ENCODE measurements at regions not wholly inside any gene's neighbourhood (a gene's known extent, or its start where the extent isn't known, plus 50 kb on each side); places are given as distances from the start of the nearest gene placed in this dataset.

DNA sequence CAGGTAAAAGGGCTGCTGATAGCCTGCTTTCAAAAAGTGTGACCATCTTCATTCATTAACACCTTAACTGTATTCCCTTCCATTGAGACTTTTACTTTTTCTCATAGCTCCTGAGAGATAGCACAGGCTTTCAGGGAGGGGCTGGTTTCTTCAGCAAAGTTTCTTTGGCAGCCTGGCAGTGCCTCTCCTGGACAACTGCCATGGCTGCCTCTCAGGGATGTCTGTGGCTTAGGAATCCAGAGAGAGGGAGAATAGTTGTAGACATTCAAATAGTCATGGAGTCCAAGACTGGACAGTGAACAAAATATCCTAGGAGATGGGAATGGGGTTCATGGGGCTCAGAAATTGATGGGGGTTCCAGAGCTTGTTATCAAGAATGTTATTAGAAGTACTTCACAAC lies 81.1 kb downstream of the FAM47B start:
- H3K4me3 ChIP-seq: no peak overlapping the region
- intact Hi-C loops (cut with DNase I): no loop called here
- H3K9me3 ChIP-seq: no peaks in the 10 kb centered on the region
- DNase-seq (ENCODE audit: low spot score in 2 of 2): no peak
- H3K4me1 ChIP-seq: no peaks in the 10 kb centered on the region
- no peaks in the 10 kb centered on the region for H3K36me3 ChIP-seq
- TF ChIP-seq, protein P1, sequence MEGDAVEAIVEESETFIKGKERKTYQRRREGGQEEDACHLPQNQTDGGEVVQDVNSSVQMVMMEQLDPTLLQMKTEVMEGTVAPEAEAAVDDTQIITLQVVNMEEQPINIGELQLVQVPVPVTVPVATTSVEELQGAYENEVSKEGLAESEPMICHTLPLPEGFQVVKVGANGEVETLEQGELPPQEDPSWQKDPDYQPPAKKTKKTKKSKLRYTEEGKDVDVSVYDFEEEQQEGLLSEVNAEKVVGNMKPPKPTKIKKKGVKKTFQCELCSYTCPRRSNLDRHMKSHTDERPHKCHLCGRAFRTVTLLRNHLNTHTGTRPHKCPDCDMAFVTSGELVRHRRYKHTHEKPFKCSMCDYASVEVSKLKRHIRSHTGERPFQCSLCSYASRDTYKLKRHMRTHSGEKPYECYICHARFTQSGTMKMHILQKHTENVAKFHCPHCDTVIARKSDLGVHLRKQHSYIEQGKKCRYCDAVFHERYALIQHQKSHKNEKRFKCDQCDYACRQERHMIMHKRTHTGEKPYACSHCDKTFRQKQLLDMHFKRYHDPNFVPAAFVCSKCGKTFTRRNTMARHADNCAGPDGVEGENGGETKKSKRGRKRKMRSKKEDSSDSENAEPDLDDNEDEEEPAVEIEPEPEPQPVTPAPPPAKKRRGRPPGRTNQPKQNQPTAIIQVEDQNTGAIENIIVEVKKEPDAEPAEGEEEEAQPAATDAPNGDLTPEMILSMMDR (IDR thresholded peaks at IDR 0.05): no peak
- H3K27ac ChIP-seq: no peak overlapping the region
- no peaks in the 10 kb centered on the region for H3K27me3 ChIP-seq

DNA sequence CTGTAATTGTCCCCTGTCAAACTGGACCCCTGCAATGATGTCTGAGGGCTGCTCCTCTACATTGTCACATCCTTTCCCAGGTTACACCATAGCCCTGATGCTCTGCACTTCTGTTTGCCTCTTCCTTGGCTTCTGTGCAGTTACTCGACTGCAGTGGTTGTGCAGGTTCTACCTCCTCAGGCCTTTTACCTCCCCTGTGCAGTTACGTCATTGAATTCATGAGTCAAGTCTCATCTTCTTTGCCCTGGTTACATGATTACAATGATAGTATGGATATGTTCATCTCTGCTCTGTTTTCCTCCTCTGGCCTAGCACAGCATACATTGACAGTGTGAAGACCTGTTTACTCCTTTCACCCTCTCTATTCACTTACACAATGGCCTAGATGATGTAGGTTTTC lies 83.2 kb downstream of the FAM47B start:
- no peaks in the 10 kb centered on the region for H3K4me1 ChIP-seq
- DNase-seq (ENCODE audit: low spot score in 2 of 2): no peak
- no peak overlapping the region for H3K27ac ChIP-seq
- intact Hi-C loops (cut with DNase I): no loop called here
- TF ChIP-seq, protein P1 (IDR thresholded peaks at IDR 0.05): no peak
- no peak overlapping the region for H3K4me3 ChIP-seq
- no peaks in the 10 kb centered on the region for H3K9me3 ChIP-seq
- no peaks in the 10 kb centered on the region for H3K27me3 ChIP-seq
- H3K36me3 ChIP-seq: no peaks in the 10 kb centered on the region

DNA sequence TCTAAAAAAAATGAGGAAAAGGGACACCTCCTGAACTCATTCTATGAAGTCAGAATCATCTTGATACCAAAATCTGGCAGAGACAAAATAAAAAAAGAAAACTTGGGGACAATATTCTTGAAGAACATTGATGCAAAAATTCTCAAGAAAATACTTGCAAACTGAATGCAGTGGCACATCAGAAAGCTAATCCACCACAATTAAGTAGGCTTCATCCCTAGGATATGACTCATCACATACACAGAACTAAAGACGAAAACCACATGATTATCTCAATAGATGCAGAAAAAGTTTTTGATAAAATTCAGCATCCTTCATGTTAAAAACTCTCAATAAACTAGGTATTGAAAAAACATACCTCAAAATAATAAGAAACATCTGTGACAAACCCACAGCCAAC lies 98.3 kb downstream of the FAM47B start:
- Histone ChIP-seq H3K27ac (no peak overlapping the region), H3K36me3 (no peaks in the 10 kb centered on the region), H3K27me3 (no peaks in the 10 kb centered on the region), H3K9me3 (no peaks in the 10 kb centered on the region), H3K4me3 (no peak overlapping the region), H3K4me1 (no peaks in the 10 kb centered on the region)
- DNase-seq (ENCODE audit: low spot score in 2 of 2): no peak
- intact Hi-C loops (cut with DNase I): no loop called here
- TF ChIP-seq, protein P1 (IDR thresholded peaks at IDR 0.05): no peak

DNA sequence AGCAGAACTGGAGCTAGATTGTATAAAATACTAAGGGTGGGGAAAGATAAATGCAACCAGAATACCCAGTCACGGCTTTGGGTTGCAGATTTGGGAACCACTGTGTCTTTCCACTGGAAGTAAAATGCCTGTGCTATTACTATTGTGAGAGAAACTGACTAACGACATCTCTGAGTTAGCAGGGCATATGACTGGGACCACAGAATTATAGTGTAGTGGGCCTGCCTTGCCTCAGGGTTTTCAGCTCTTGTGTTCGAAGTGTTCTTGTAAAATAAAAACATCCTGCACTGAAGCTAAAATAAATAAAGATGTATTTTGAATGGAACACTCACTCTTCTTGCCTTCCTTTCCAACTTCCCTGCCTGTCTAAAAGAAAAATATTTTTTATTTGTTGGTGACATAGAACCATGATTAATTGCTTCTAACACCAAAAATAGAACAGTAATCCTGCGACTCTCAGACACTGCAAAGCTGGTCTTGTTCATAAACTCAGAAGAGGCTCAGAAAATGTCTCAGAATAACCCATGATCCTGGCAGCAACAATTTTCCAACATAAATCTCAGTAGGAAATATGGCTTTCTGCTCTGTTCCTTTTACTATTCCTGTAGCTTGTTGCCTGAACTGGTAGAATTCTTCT lies 104.2 kb downstream of the FAM47B start:
- H3K27me3 ChIP-seq: no peaks in the 10 kb centered on the region
- H3K4me1 ChIP-seq: peaks cover 0 to 6% of the 10 kb centered on the region in 2 donors
- H3K9me3 ChIP-seq: no peaks in the 10 kb centered on the region
- TF ChIP-seq, protein P1 (IDR thresholded peaks at IDR 0.05): no peak
- H3K4me3 ChIP-seq: no peak overlapping the region
- H3K36me3 ChIP-seq: no peaks in the 10 kb centered on the region
- DNase-seq (ENCODE audit: low spot score in 2 of 2): peak in 1 of 2 donors; percentile 70
- H3K27ac ChIP-seq: peak overlapping the region; percentile 59 to 67
- intact Hi-C loops (cut with DNase I): loop anchor here (5.0 kb wide), 1 partner anchor 389 kb away; the partner anchor contains the start of gene TMEM47

DNA sequence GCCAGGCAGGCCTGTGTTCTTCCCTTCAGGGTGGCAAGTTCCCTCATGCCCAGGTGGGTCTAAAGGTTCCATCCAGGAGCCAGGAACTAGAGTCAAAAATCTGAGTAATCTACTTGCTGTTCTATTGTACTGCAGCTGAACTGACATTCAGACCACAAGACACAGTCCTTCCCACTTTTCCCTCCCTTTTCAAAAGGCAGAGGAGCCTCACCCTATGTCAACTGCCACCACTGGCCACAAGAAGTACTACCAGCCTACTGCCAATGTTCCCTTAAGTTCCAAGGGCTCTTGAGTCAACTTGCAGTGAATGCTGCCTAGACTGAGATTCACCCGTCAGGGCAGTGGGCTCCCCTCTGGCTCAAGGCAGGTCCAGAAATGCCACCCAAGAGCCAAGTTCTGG lies 133.5 kb downstream of the FAM47B start:
- DNase-seq (ENCODE audit: low spot score in 2 of 2): no peak
- H3K4me3 ChIP-seq: no peak overlapping the region

More for the DNA sequence above, 133.5 kb downstream of the FAM47B start:
- no peak overlapping the region for H3K27ac ChIP-seq
- no peaks in the 10 kb centered on the region for H3K27me3 ChIP-seq
- TF ChIP-seq, protein P1 (IDR thresholded peaks at IDR 0.05): no peak
- intact Hi-C loops (cut with DNase I): no loop called here
- H3K36me3 ChIP-seq: no peaks in the 10 kb centered on the region
- H3K9me3 ChIP-seq: no peaks in the 10 kb centered on the region
- H3K4me1 ChIP-seq: no peaks in the 10 kb centered on the region

Measured in ascending aorta (tissue), 2 donors.